ENCODE measurements at regions not wholly inside any gene's neighbourhood (a gene's known extent, or its start where the extent isn't known, plus 50 kb on each side); places are given as distances from the start of the nearest gene placed in this dataset.

GRCh38 chr17:70825321-70826125 lies 656.2 kb downstream of the KCNJ2 start:
- H3K27ac ChIP-seq (ENCODE audit: low read length in 2 of 2) = no peak overlapping the region
- no peaks in the 10 kb centered on the region for H3K79me2 ChIP-seq (ENCODE audit: control insufficient read depth, insufficient read depth, low read length)
- H3K27me3 ChIP-seq (replicated peaks in 1 of 4; ENCODE audit: control extremely low read depth in 1 of 4, control insufficient read depth in 3 of 4, insufficient read depth in 4 of 4, low read length in 3 of 4) = no peaks in the 10 kb centered on the region
- peaks cover 0 to under 1% (median 0%) of the 10 kb centered on the region in 3 donors for H3K9me3 ChIP-seq (ENCODE audit: control extremely low read depth in 1 of 3, control insufficient read depth in 2 of 3, insufficient read depth in 1 of 3, low read length in 2 of 3)
- no peaks in the 10 kb centered on the region for H3K4me1 ChIP-seq (ENCODE audit: control insufficient read depth in 2 of 2, insufficient read depth in 2 of 2, low read length in 2 of 2)
- no peak overlapping the region for H2AFZ ChIP-seq (ENCODE audit: insufficient read depth, low read depth, low read length, poor library complexity, severe bottlenecking)
- DNase-seq = no peak
- H3K4me2 ChIP-seq (replicated peaks; ENCODE audit: low read depth, low read length, poor library complexity, severe bottlenecking) = no peak overlapping the region
- no peak overlapping the region for H3K9ac ChIP-seq (ENCODE audit: low read length)
- H3K27ac Mint-ChIP-seq = no peak overlapping the region
- H3K4me3 ChIP-seq (ENCODE audit: control extremely low read depth in 1 of 5, extremely low read depth in 1 of 5, insufficient read depth in 1 of 5, low read depth in 2 of 5, low read length in 4 of 5) = no peak overlapping the region
- TF ChIP-seq CTCF (IDR thresholded peaks at IDR 0.05) (no peak), EZH2 (IDR thresholded peaks at IDR 0.05; ENCODE audit: borderline replicate concordance, insufficient read depth, low read depth, low read length, poor library complexity, severe bottlenecking) (no peak)
- intact Hi-C loops (cut with micrococcal nuclease) = no loop called here
- WGBS (ENCODE audit: insufficient coverage) = 0% methylated on average over 1 of the region's 2 CpGs
- no peaks in the 10 kb centered on the region for H3K36me3 ChIP-seq (replicated peaks in 1 of 2; ENCODE audit: control extremely low read depth in 1 of 2, control insufficient read depth in 1 of 2, extremely low read depth in 1 of 2, insufficient read depth in 2 of 2, low read length in 1 of 2)
- CTCF ChIA-PET = no interaction called here
- no peaks in the 10 kb centered on the region for H3K4me1 Mint-ChIP-seq
- POLR2A ChIA-PET = no interaction called here
- no peak for ATAC-seq (ENCODE audit: low read depth)
- no peak overlapping the region for H3K4me3 Mint-ChIP-seq
- H3K27me3 Mint-ChIP-seq = no peaks in the 10 kb centered on the region
- H3K9me3 Mint-ChIP-seq (ENCODE audit: insufficient read depth) = peaks cover 4% of the 10 kb centered on the region
- no peaks in the 10 kb centered on the region for H4K20me1 ChIP-seq (ENCODE audit: control insufficient read depth, insufficient read depth, low read length, poor library complexity, severe bottlenecking)

- Histone ChIP-seq H3K4me1 (ENCODE audit: control insufficient read depth in 2 of 2, insufficient read depth in 2 of 2, low read length in 2 of 2) (no peaks in the 10 kb centered on the region), H3K27me3 (replicated peaks in 1 of 4; ENCODE audit: control extremely low read depth in 1 of 4, control insufficient read depth in 3 of 4, insufficient read depth in 4 of 4, low read length in 3 of 4) (no peaks in the 10 kb centered on the region), H3K4me3 (ENCODE audit: control extremely low read depth in 1 of 5, extremely low read depth in 1 of 5, insufficient read depth in 1 of 5, low read depth in 2 of 5, low read length in 4 of 5) (no peak overlapping the region), H4K20me1 (ENCODE audit: control insufficient read depth, insufficient read depth, low read length, poor library complexity, severe bottlenecking) (no peaks in the 10 kb centered on the region), H3K79me2 (ENCODE audit: control insufficient read depth, insufficient read depth, low read length) (no peaks in the 10 kb centered on the region), H3K4me2 (replicated peaks; ENCODE audit: low read depth, low read length, poor library complexity, severe bottlenecking) (no peak overlapping the region), H2AFZ (ENCODE audit: insufficient read depth, low read depth, low read length, poor library complexity, severe bottlenecking) (no peak overlapping the region), H3K27ac (ENCODE audit: low read length in 2 of 2) (no peak overlapping the region), H3K36me3 (replicated peaks in 1 of 2; ENCODE audit: control extremely low read depth in 1 of 2, control insufficient read depth in 1 of 2, extremely low read depth in 1 of 2, insufficient read depth in 2 of 2, low read length in 1 of 2) (no peaks in the 10 kb centered on the region), H3K9ac (ENCODE audit: low read length) (no peak overlapping the region), H3K9me3 (ENCODE audit: control extremely low read depth in 1 of 3, control insufficient read depth in 2 of 3, insufficient read depth in 1 of 3, low read length in 2 of 3) (peaks cover 0 to 1% (median 0%) of the 10 kb centered on the region in 3 donors)
- Mint-ChIP-seq H3K27me3 (no peaks in the 10 kb centered on the region), H3K9me3 (ENCODE audit: insufficient read depth) (peaks cover 4% of the 10 kb centered on the region), H3K4me3 (no peak overlapping the region), H3K27ac (no peak overlapping the region), H3K4me1 (no peaks in the 10 kb centered on the region)
- no peak for DNase-seq
- intact Hi-C loops (cut with micrococcal nuclease) = no loop called here
- ChIA-PET POLR2A (no interaction called here), CTCF (no interaction called here)
- no peak for TF ChIP-seq CTCF (IDR thresholded peaks at IDR 0.05)
- no peak for TF ChIP-seq EZH2 (IDR thresholded peaks at IDR 0.05; ENCODE audit: borderline replicate concordance, insufficient read depth, low read depth, low read length, poor library complexity, severe bottlenecking)
- no peak for ATAC-seq (ENCODE audit: low read depth)
Measured at GRCh38 chr17:70829876-70830275, 660.5 kb downstream of the KCNJ2 start.

All from B cell (primary cell).